ENCODE measurements at regions not wholly inside any gene's neighbourhood (a gene's known extent, or its start where the extent isn't known, plus 50 kb on each side); places are given as distances from the start of the nearest gene placed in this dataset.

- no peak for TF ChIP-seq CTCF (IDR thresholded peaks at IDR 0.05 in 4 of 5, conservative IDR thresholded peaks at IDR 0.05 in 1 of 5)
- peak in 1 of 2 donors; percentile 21 for TF ChIP-seq POLR2A (IDR thresholded peaks at IDR 0.05)
These were observed 121.1 kb upstream of the DMRT1 start for GRCh38 chr9:720239-720881.
